ENCODE measurements at regions not wholly inside any gene's neighbourhood (a gene's known extent, or its start where the extent isn't known, plus 50 kb on each side); places are given as distances from the start of the nearest gene placed in this dataset.

GRCh38 chr1:229768232-229768631 is 142.2 kb downstream of the URB2 start:
- DNase-seq: no peak

GRCh38 chr1:229769006-229769405 is 143.0 kb downstream of the URB2 start:
- no peak for DNase-seq

- no peak for DNase-seq
Measured at GRCh38 chr1:229769809-229770208, 143.8 kb downstream of the URB2 start.

GRCh38 chr1:229778794-229779193 is 152.7 kb downstream of the URB2 start:
- no peak for DNase-seq

- DNase-seq: no peak
Measured at GRCh38 chr1:229781453-229781852, 155.4 kb downstream of the URB2 start.

- DNase-seq: no peak
Measured at GRCh38 chr1:229782469-229782868, 156.4 kb downstream of the URB2 start.

- DNase-seq: no peak
Measured at GRCh38 chr1:229784834-229785233, 158.8 kb downstream of the URB2 start.

- no peak for DNase-seq
Measured at GRCh38 chr1:229786974-229787610, 161.0 kb downstream of the URB2 start.

- DNase-seq: no peak
Measured at GRCh38 chr1:229788004-229788403, 162.0 kb downstream of the URB2 start.

- no peak for DNase-seq
Measured at GRCh38 chr1:229792012-229792975, 166.2 kb downstream of the URB2 start.

- no peak for DNase-seq
Measured at GRCh38 chr1:229793488-229793887, 167.4 kb downstream of the URB2 start.

- no peak for DNase-seq
Measured at GRCh38 chr1:229798558-229798957, 172.5 kb downstream of the URB2 start.

- no peak for DNase-seq
Measured at GRCh38 chr1:229803626-229804217, 177.7 kb downstream of the URB2 start.

GRCh38 chr1:229808272-229808671 is 182.2 kb downstream of the URB2 start:
- no peak for DNase-seq

GRCh38 chr1:229810140-229810539 is 184.1 kb downstream of the URB2 start:
- no peak for DNase-seq

GRCh38 chr1:229810961-229811360 is 184.9 kb downstream of the URB2 start:
- no peak for DNase-seq

GRCh38 chr1:229812148-229812547 is 186.1 kb downstream of the URB2 start:
- no peak for DNase-seq

- DNase-seq: no peak
Measured at GRCh38 chr1:229812693-229813092, 186.6 kb downstream of the URB2 start.

GRCh38 chr1:229815076-229815475 is 189.0 kb downstream of the URB2 start:
- no peak for DNase-seq

GRCh38 chr1:229815961-229816360 is 189.9 kb downstream of the URB2 start:
- no peak for DNase-seq

- no peak for DNase-seq
Measured at GRCh38 chr1:229817936-229818335, 191.9 kb downstream of the URB2 start.

- no peak for DNase-seq
Measured at GRCh38 chr1:229819091-229819490, 193.0 kb downstream of the URB2 start.

- no peak for DNase-seq
Measured at GRCh38 chr1:229822026-229822425, 196.0 kb downstream of the URB2 start.

GRCh38 chr1:229825042-229825441 is 199.0 kb downstream of the URB2 start:
- DNase-seq: no peak
